CD14-positive monocyte (primary cell): ENCODE measurements at regions not wholly inside any gene's neighbourhood (a gene's known extent, or its start where the extent isn't known, plus 50 kb on each side); places are given as distances from the start of the nearest gene placed in this dataset.

Source experiments
- DNase-seq, 3 donors: peaks; one replicate each; pipeline ENCODE4 v3.0.0-alpha.2; 2011 to 2022
- H2AFZ ChIP-seq: 2 replicates; pipeline ENCODE4 v1.6.0; 2012; ENCODE audit warnings: mild to moderate bottlenecking, low read depth, low read length, inconsistent platforms; ENCODE audit not compliant: insufficient read depth, poor library complexity, severe bottlenecking
- H3K27ac ChIP-seq, 2 donors: 1 replicate in 1 of 2; 2 replicates in 1 of 2; pipeline ENCODE4 v1.5.1; 2012 to 2013; ENCODE audit warnings: low read length in 2 of 2, control low read depth in 1 of 2, inconsistent platforms in 1 of 2, low read depth in 1 of 2, mild to moderate bottlenecking in 1 of 2
- H3K27me3 ChIP-seq, 2 donors: one replicate each; pipeline versions ENCODE4 v1.6.0 to v1.6.1; 2011 to 2013; ENCODE audit warnings: low read length in 2 of 2; ENCODE audit not compliant: control insufficient read depth in 2 of 2, insufficient read depth in 2 of 2
- H3K36me3 ChIP-seq, 2 donors: replicated peaks in 1 of 2; 1 replicate in 1 of 2; 2 replicates in 1 of 2; pipeline versions ENCODE4 v1.5.1 to v1.6.1; 2012 to 2013; ENCODE audit warnings: low read length in 2 of 2, control low read depth in 1 of 2, inconsistent platforms in 1 of 2, mild to moderate bottlenecking in 1 of 2; ENCODE audit not compliant: insufficient read depth in 2 of 2, control insufficient read depth in 1 of 2
- H3K4me1 ChIP-seq, 2 donors: 1 replicate in 1 of 2; 2 replicates in 1 of 2; pipeline versions ENCODE4 v1.5.1 to v1.6.1; 2012 to 2013; ENCODE audit warnings: low read length in 2 of 2, control low read depth in 1 of 2, inconsistent platforms in 1 of 2, mild to moderate bottlenecking in 1 of 2, moderate library complexity in 1 of 2; ENCODE audit not compliant: insufficient read depth in 2 of 2, control insufficient read depth in 1 of 2
- H3K4me2 ChIP-seq: replicated peaks from 2 replicates; pipeline ENCODE3; 2012; ENCODE audit warnings: low read length, moderate library complexity, mild to moderate bottlenecking; ENCODE audit not compliant: poor library complexity, severe bottlenecking; ENCODE audit errors: extremely low read depth
- H3K4me3 ChIP-seq, 3 experiments: fragments of 200-600 bp in 1 of 3; sonication (generic) in 1 of 3; replicated peaks in 1 of 3; 1 replicate in 2 of 3; 2 replicates in 1 of 3; pipeline ENCODE4 v1.5.1; 2011 to 2013; ENCODE audit warnings: low read length in 3 of 3, mild to moderate bottlenecking in 3 of 3, control low read depth in 2 of 3, low read depth in 2 of 3, inconsistent platforms in 1 of 3, moderate library complexity in 1 of 3
- H3K79me2 ChIP-seq: 2 replicates; pipeline ENCODE4 v1.6.0; 2012; ENCODE audit warnings: mild to moderate bottlenecking, control low read depth, inconsistent platforms, low read length, moderate library complexity; ENCODE audit not compliant: insufficient read depth
- H3K9ac ChIP-seq: 2 replicates; pipeline ENCODE4 v1.6.0; 2017; ENCODE audit warnings: low read length, mild to moderate bottlenecking; ENCODE audit not compliant: insufficient read depth, poor library complexity, severe bottlenecking
- H3K9me3 ChIP-seq, 2 donors: replicated peaks in 1 of 2; 1 replicate in 1 of 2; 2 replicates in 1 of 2; pipeline versions ENCODE4 v1.5.1 to v1.6.1; 2012 to 2013; ENCODE audit warnings: low read length in 2 of 2, control low read depth in 1 of 2; ENCODE audit not compliant: control insufficient read depth in 1 of 2, insufficient read depth in 1 of 2
- H4K20me1 ChIP-seq: 2 replicates; pipeline ENCODE4 v1.6.0; 2012; ENCODE audit warnings: mild to moderate bottlenecking, low read length, control low read depth, moderate library complexity; ENCODE audit not compliant: insufficient read depth
- H3K27ac Mint-ChIP-seq, 7 donors: one replicate each; pipeline ENCODE4 v1.8.0; 2020; ENCODE audit warnings: mild to moderate bottlenecking in 7 of 7, mixed read lengths in 7 of 7, moderate library complexity in 6 of 7, inconsistent platforms in 2 of 7
- H3K27me3 Mint-ChIP-seq, 3 donors: one replicate each; pipeline ENCODE4 v1.8.0; 2021 to 2022; ENCODE audit warnings: low read depth in 3 of 3, mild to moderate bottlenecking in 3 of 3, mixed read lengths in 3 of 3, moderate library complexity in 3 of 3, inconsistent platforms in 1 of 3
- H3K36me3 Mint-ChIP-seq, 2 donors: one replicate each; pipeline ENCODE4 v1.8.0; 2020; ENCODE audit warnings: mixed read lengths in 2 of 2, inconsistent platforms in 1 of 2, mild to moderate bottlenecking in 1 of 2
- H3K4me1 Mint-ChIP-seq: one replicate; pipeline ENCODE4 v1.8.0; 2020; ENCODE audit warnings: mild to moderate bottlenecking, mixed read lengths
- H3K4me3 Mint-ChIP-seq, 2 donors: one replicate each; pipeline ENCODE4 v1.8.0; 2020; ENCODE audit warnings: mild to moderate bottlenecking in 2 of 2, mixed read lengths in 2 of 2, moderate library complexity in 1 of 2
- H3K9me3 Mint-ChIP-seq, 7 donors: one replicate each; pipeline ENCODE4 v1.8.0; 2020 to 2022; ENCODE audit warnings: mixed read lengths in 7 of 7, mild to moderate bottlenecking in 6 of 7, moderate library complexity in 6 of 7, inconsistent platforms in 2 of 7
- WGBS: methylation state at CpG from one replicate; pipeline ENCODE4 v1.1.5; 2013; ENCODE audit warnings: missing lambda C conversion rate; ENCODE audit not compliant: insufficient coverage; 5-methylcytosine and 5-hydroxymethylcytosine counted together
- intact Hi-C, 2 donors: fragments of 100-400 bp; cut with micrococcal nuclease; formaldehyde crosslinking; loops; one replicate each; pipeline versions ENCODE4 v1.15.0 to v1.15.1; 2023
- TF ChIP-seq, protein P1 (sequence below): fragments of 200-600 bp; IDR thresholded peaks from one replicate; pipeline ENCODE4 v1.8.0; 2022; ENCODE audit warnings: antibody characterized with exemption, mild to moderate bottlenecking

DNA sequence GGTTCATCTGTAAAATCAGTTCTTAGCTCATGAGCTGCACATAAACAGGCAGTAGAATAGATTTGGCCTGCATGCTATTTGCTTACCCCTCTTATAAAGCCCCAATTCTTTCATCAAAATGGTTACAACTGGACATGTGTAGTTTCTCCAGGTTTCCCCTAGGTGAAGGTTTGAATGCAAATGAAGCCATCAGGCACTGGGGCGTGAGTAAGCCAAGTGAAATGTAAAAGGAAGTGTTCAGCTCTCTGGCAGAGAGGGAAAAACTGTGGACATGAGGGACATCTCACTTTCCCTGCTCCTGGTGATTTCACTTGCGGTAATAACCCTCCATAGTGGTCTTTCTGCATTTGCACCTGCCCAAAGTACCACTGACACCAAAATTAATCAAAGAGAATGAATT, 1402.3 kb upstream of the LRRTM1 start:
- no peaks in the 10 kb centered on the region for H3K36me3 ChIP-seq
- TF ChIP-seq, protein P1, sequence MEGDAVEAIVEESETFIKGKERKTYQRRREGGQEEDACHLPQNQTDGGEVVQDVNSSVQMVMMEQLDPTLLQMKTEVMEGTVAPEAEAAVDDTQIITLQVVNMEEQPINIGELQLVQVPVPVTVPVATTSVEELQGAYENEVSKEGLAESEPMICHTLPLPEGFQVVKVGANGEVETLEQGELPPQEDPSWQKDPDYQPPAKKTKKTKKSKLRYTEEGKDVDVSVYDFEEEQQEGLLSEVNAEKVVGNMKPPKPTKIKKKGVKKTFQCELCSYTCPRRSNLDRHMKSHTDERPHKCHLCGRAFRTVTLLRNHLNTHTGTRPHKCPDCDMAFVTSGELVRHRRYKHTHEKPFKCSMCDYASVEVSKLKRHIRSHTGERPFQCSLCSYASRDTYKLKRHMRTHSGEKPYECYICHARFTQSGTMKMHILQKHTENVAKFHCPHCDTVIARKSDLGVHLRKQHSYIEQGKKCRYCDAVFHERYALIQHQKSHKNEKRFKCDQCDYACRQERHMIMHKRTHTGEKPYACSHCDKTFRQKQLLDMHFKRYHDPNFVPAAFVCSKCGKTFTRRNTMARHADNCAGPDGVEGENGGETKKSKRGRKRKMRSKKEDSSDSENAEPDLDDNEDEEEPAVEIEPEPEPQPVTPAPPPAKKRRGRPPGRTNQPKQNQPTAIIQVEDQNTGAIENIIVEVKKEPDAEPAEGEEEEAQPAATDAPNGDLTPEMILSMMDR, result no peak
- no peak overlapping the region for H3K9ac ChIP-seq
- H3K4me1 Mint-ChIP-seq, result no peaks in the 10 kb centered on the region
- H3K4me2 ChIP-seq, result no peak overlapping the region
- H3K4me1 ChIP-seq, result no peaks in the 10 kb centered on the region
- no peak overlapping the region for H3K4me3 ChIP-seq
- H3K36me3 Mint-ChIP-seq, result no peaks in the 10 kb centered on the region
- peaks cover 0 to 2% (median 0%) of the 10 kb centered on the region in 3 donors for H3K27me3 Mint-ChIP-seq
- H3K27ac ChIP-seq, result no peak overlapping the region
- intact Hi-C loops, result no loop called here
- H3K79me2 ChIP-seq, result no peaks in the 10 kb centered on the region
- H3K27ac Mint-ChIP-seq, result no peak overlapping the region
- peaks cover 0 to 3% of the 10 kb centered on the region in 2 donors for H3K9me3 ChIP-seq
- WGBS, result 86% methylated on average over 2 of the region's 2 CpGs
- H3K27me3 ChIP-seq, result no peaks in the 10 kb centered on the region
- H3K4me3 Mint-ChIP-seq, result no peak overlapping the region
- no peak for DNase-seq
- no peaks in the 10 kb centered on the region for H4K20me1 ChIP-seq
- no peak overlapping the region for H2AFZ ChIP-seq
- peaks cover 0 to 7% (median 2%) of the 10 kb centered on the region in 7 donors for H3K9me3 Mint-ChIP-seq

DNA sequence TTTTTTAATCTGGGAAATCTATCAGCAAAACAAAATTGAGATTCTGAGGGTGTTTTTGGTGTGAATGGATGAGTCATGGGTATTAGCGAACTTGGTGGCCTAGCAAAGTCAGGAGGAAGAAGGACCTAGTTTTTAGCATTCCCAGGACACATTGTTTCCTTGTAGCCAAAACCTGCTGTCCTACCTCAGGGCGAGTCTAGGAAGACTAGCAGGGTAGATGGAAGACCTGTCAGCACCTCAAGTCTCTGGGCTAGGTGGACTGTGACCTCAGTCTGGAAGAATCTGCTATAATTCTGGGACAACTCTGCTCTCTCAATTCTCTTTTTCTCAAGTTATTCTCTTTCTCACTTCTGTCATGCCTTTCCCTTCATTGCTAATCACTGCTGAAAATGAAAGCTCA, 1399.3 kb upstream of the LRRTM1 start:
- intact Hi-C loops, result no loop called here
- Mint-ChIP-seq H3K27ac (no peak overlapping the region), H3K9me3 (peaks cover 0 to 5% (median 0%) of the 10 kb centered on the region in 7 donors), H3K36me3 (no peaks in the 10 kb centered on the region), H3K27me3 (peaks cover 0 to 2% (median 0%) of the 10 kb centered on the region in 3 donors), H3K4me1 (no peaks in the 10 kb centered on the region), H3K4me3 (no peak overlapping the region)
- Histone ChIP-seq H3K4me1 (no peaks in the 10 kb centered on the region), H3K79me2 (no peaks in the 10 kb centered on the region), H3K9ac (no peak overlapping the region), H4K20me1 (no peaks in the 10 kb centered on the region), H3K27me3 (no peaks in the 10 kb centered on the region), H3K4me2 (no peak overlapping the region), H2AFZ (no peak overlapping the region), H3K27ac (no peak overlapping the region), H3K36me3 (no peaks in the 10 kb centered on the region), H3K9me3 (peaks cover 0 to 4% of the 10 kb centered on the region in 2 donors), H3K4me3 (no peak overlapping the region)
- no peak for DNase-seq
- WGBS, result no CpG with 5 or more reads among the region's 2 CpGs
- TF ChIP-seq, protein P1, result no peak
